Fibroblast of the aortic adventitia (primary cell): ENCODE measurements at regions not wholly inside any gene's neighbourhood (a gene's known extent, or its start where the extent isn't known, plus 50 kb on each side); places are given as distances from the start of the nearest gene placed in this dataset.

Source experiments
- DNase-seq: peaks from one replicate; pipeline ENCODE4 v3.0.0-alpha.2; 2010; ENCODE audit warnings: low read depth
- H3K4me3 ChIP-seq: 2 replicates; pipeline ENCODE4 v1.5.1; 2011; ENCODE audit warnings: low read depth, mild to moderate bottlenecking, control low read depth, low read length, moderate library complexity
- TF ChIP-seq, protein P1 (sequence below): IDR thresholded peaks from 2 replicates; pipeline ENCODE4 v1.5.1; 2011; ENCODE audit warnings: mild to moderate bottlenecking, low read length, control low read depth, inconsistent platforms; ENCODE audit not compliant: insufficient read depth

DNA sequence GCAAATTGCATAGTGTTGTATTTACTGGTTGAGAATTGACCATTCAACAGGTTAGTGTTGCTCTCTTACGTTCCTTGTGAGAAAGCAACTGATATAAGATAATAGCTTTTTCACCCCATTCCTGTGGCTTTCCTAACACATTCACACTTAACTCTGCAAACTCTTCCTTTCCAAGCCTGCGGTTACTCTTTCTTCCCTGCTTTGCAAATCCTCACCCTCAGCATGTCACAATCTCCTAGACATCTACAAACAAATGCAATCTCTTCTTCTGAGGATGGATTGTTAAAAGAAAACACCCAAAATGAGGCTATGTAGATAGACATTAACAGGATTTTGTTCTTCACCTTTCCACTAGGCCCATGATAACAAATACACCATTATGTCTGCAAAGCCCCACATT, 771.7 kb upstream of the PCDH7 start:
- no peak for DNase-seq
- TF ChIP-seq, protein P1, sequence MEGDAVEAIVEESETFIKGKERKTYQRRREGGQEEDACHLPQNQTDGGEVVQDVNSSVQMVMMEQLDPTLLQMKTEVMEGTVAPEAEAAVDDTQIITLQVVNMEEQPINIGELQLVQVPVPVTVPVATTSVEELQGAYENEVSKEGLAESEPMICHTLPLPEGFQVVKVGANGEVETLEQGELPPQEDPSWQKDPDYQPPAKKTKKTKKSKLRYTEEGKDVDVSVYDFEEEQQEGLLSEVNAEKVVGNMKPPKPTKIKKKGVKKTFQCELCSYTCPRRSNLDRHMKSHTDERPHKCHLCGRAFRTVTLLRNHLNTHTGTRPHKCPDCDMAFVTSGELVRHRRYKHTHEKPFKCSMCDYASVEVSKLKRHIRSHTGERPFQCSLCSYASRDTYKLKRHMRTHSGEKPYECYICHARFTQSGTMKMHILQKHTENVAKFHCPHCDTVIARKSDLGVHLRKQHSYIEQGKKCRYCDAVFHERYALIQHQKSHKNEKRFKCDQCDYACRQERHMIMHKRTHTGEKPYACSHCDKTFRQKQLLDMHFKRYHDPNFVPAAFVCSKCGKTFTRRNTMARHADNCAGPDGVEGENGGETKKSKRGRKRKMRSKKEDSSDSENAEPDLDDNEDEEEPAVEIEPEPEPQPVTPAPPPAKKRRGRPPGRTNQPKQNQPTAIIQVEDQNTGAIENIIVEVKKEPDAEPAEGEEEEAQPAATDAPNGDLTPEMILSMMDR = no peak
- H3K4me3 ChIP-seq = no peak overlapping the region

DNA sequence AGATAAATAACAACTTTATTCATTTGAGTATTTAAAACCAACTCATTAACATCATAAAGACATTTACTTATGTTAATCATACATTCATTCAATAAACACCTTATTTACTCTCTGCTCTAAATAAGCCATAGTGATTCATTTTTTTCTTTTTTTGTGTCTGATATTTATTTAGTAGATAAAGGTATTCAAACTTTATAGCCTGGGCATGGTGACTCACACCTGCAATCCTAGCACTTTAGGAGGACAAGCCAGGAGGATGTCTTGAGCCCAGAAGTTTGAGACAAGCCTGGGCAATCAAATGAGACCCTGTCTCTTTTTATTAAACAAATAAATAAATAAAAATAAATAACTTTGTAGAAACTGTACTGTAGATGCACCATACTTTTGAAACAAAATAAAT, 771.3 kb upstream of the PCDH7 start:
- TF ChIP-seq, protein P1 = no peak
- DNase-seq = no peak
- no peak overlapping the region for H3K4me3 ChIP-seq

DNA sequence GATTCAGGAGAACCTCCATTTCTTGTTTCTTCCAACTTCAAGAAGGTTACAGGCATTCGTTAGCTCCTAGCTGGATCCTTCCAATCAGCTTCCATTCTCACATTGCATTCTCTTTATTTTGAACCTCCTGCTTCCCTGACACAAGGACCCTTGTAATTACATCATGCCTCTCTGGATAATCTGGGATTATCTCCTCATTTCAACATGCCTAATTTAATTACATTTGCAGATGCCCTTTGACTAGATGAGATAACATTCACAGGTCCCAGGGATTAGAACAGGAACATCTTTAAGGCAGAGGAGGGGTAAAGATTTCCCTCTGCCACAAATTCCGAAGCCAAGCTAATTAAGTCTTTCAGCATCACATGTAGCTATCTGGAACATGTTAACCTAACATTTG, 753.8 kb upstream of the PCDH7 start:
- H3K4me3 ChIP-seq = no peak overlapping the region
- TF ChIP-seq, protein P1 = no peak
- DNase-seq = no peak

DNA sequence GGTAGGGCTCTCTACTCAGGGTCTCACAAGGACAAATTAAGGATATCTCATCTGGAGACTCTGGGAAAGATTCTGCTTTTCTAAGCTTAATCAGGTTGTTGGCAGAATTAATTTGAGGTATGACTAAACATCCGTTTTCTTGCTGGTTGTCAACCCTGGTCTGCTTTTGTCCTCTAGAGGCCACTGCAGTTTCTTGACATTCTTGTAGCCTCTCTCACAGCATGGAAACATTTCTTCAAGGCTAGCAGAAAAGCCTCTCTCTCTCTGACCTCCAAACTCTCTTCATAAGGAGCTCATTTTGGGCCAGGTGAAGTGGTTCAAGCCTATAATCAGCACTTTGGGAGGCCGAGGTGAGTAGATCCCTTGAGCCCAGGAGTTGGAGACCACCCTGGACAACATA, 749.5 kb upstream of the PCDH7 start:
- TF ChIP-seq, protein P1 = no peak
- no peak for DNase-seq
- no peak overlapping the region for H3K4me3 ChIP-seq

DNA sequence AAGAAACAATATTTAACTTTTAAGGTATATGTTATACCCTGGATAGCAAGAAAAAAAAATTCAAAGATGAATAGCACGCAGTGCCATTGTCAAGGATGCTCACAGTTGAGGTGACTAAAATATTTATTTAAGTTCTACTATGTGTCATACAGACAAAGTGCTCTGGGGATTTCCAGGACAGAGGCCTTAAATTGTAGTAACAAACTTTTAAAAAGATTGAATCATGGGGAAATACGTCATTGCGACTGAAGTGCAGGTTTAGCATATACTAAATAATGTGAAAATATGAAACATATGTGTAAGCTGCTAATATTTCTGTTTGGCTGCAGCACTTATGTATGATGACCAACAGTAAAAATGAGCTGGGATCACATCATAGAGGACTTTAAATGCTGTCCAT, 748.0 kb upstream of the PCDH7 start:
- H3K4me3 ChIP-seq = no peak overlapping the region
- TF ChIP-seq, protein P1 = no peak
- no peak for DNase-seq

DNA sequence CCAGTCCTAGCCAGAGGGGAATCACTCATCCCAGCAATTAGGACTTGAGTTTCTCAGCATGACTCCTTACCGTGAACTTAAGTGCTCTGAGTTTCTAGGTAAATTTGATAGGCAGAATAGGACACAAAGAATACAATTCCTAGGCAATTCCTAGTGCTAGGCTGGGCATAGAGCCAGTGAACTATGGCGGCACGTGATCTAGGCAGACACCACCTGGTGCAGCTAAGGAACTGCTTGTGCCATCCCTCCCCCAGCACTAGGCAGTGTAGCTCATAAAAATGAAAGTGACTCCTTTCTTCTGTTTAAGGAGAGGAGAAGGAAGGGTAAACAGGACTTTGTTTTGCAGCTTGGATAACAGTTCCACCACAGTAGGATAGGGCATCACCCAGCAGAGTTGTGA, 736.3 kb upstream of the PCDH7 start:
- TF ChIP-seq, protein P1 = no peak
- no peak overlapping the region for H3K4me3 ChIP-seq

DNA sequence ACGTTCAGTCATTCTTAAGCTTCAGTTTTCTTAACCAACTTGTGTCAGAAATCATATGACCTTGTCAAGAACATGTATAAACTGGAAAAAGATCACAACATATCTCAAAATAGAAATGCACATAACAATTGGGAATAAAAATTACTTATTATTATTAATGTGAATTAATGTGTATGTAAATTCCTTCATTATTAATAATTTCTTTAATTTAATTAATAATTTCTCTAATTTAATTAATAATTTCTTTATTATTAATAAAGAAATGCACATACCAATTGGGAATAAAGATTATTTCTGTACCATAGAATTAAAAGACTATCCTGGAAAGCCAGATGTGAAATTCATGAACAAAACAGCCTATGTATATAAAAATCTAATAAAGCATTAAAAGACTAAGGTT, 718.5 kb upstream of the PCDH7 start:
- TF ChIP-seq, protein P1 = no peak
- no peak for DNase-seq
- no peak overlapping the region for H3K4me3 ChIP-seq

More for the DNA sequence above, 736.3 kb upstream of the PCDH7 start:
- DNase-seq = no peak
